Liver (tissue), 8 donors: ENCODE measurements at regions not wholly inside any gene's neighbourhood (a gene's known extent, or its start where the extent isn't known, plus 50 kb on each side); places are given as distances from the start of the nearest gene placed in this dataset.

Source experiments
- DNase-seq: peaks from one replicate; pipeline ENCODE4 v3.0.0-alpha.2; 2017; ENCODE audit warnings: low spot score
- H3K27ac ChIP-seq, 2 donors: one replicate each; pipeline ENCODE4 v1.7.0; 2013; ENCODE audit warnings: inconsistent platforms in 2 of 2, low read length in 2 of 2, control low read depth in 1 of 2, low read depth in 1 of 2, mild to moderate bottlenecking in 1 of 2
- H3K27me3 ChIP-seq, 4 donors: one replicate each; pipeline versions ENCODE4 v1.6.1 to v1.7.0; 2013; ENCODE audit warnings: low read length in 3 of 4, inconsistent platforms in 1 of 4, mild to moderate bottlenecking in 1 of 4, moderate library complexity in 1 of 4; ENCODE audit not compliant: control insufficient read depth in 4 of 4, insufficient read depth in 4 of 4
- H3K36me3 ChIP-seq, 4 donors: one replicate each; pipeline versions ENCODE4 v1.6.1 to v1.7.0; 2013; ENCODE audit warnings: low read length in 3 of 4, mild to moderate bottlenecking in 3 of 4, low read depth in 1 of 4, moderate library complexity in 1 of 4; ENCODE audit not compliant: control insufficient read depth in 4 of 4, insufficient read depth in 3 of 4
- H3K4me1 ChIP-seq, 4 donors: one replicate each; pipeline versions ENCODE4 v1.6.1 to v1.7.0; 2013; ENCODE audit warnings: low read length in 3 of 4, mild to moderate bottlenecking in 3 of 4, moderate library complexity in 1 of 4; ENCODE audit not compliant: control insufficient read depth in 4 of 4, insufficient read depth in 4 of 4
- H3K4me3 ChIP-seq, 3 donors: one replicate each; pipeline versions ENCODE4 v1.6.1 to v1.7.0; 2013; ENCODE audit warnings: low read length in 3 of 3, control low read depth in 1 of 3, low read depth in 1 of 3, mild to moderate bottlenecking in 1 of 3
- H3K9ac ChIP-seq, 2 donors: one replicate each; pipeline ENCODE4 v1.7.0; 2013; ENCODE audit warnings: low read length in 2 of 2, mild to moderate bottlenecking in 2 of 2, moderate library complexity in 2 of 2, control low read depth in 1 of 2, low read depth in 1 of 2
- H3K9me3 ChIP-seq, 4 donors: one replicate each; pipeline versions ENCODE4 v1.6.1 to v1.7.0; 2013; ENCODE audit warnings: low read length in 3 of 4; ENCODE audit not compliant: control insufficient read depth in 4 of 4
- EGR1 ChIP-seq, 2 donors: IDR thresholded peaks; 2 replicates each; pipeline ENCODE4 v1.6.1; 2016 to 2018; ENCODE audit warnings: antibody characterized with exemption in 2 of 2, low read depth in 2 of 2
- FOXA1 ChIP-seq: IDR thresholded peaks from 2 replicates; pipeline ENCODE4 v1.6.1; 2016; ENCODE audit warnings: antibody characterized with exemption
- FOXA2 ChIP-seq: IDR thresholded peaks from 2 replicates; pipeline ENCODE4 v1.6.1; 2016; ENCODE audit warnings: antibody characterized with exemption
- GABPA ChIP-seq, 2 donors: IDR thresholded peaks in 1 of 2; conservative IDR thresholded peaks in 1 of 2; 2 replicates each; pipeline ENCODE4 v1.6.1; 2016; ENCODE audit warnings: antibody characterized with exemption in 2 of 2, mild to moderate bottlenecking in 1 of 2, moderate library complexity in 1 of 2
- HNF4A ChIP-seq, 2 donors: conservative IDR thresholded peaks; 2 replicates each; pipeline ENCODE4 v1.6.1; 2016; ENCODE audit warnings: antibody characterized with exemption in 2 of 2, mild to moderate bottlenecking in 2 of 2
- HNF4G ChIP-seq: IDR thresholded peaks from 2 replicates; pipeline ENCODE4 v1.6.1; 2016; ENCODE audit warnings: antibody characterized with exemption
- NR2F2 ChIP-seq: IDR thresholded peaks from 2 replicates; pipeline ENCODE4 v1.6.1; 2016; ENCODE audit warnings: antibody characterized with exemption
- RAD21 ChIP-seq, 2 donors: IDR thresholded peaks; 2 replicates each; pipeline ENCODE4 v1.6.1; 2016; ENCODE audit warnings: antibody characterized with exemption in 2 of 2, mild to moderate bottlenecking in 2 of 2
- RXRA ChIP-seq, 2 donors: IDR thresholded peaks; 2 replicates each; pipeline ENCODE4 v1.6.1; 2017 to 2018; ENCODE audit warnings: antibody characterized with exemption in 2 of 2, mild to moderate bottlenecking in 1 of 2
- SP1 ChIP-seq: IDR thresholded peaks from 2 replicates; pipeline ENCODE4 v1.6.1; 2018; ENCODE audit warnings: antibody characterized with exemption, mild to moderate bottlenecking
- TAF1 ChIP-seq: conservative IDR thresholded peaks from 2 replicates; pipeline ENCODE4 v1.6.1; 2016; ENCODE audit warnings: antibody characterized with exemption, mild to moderate bottlenecking
- WGBS: extraction: QIAGEN DNeasy Blood & Tissue Kit; methylation state at CpG from one replicate; pipeline ENCODE4 v1.1.7; 2013; 5-methylcytosine and 5-hydroxymethylcytosine counted together
- TF ChIP-seq, protein P1 (sequence below): IDR thresholded peaks from 2 replicates; pipeline ENCODE4 v1.6.1; 2016; ENCODE audit warnings: antibody characterized with exemption
- TF ChIP-seq, protein P2 (sequence below): fragments of 150-350 bp; IDR thresholded peaks from 2 replicates; pipeline ENCODE4 v1.5.1; 2017; ENCODE audit warnings: improper control_type of control experiment, low read depth, low read length; ENCODE audit not compliant: missing input control
- TF ChIP-seq, protein P3 (sequence below): IDR thresholded peaks from 2 replicates; pipeline ENCODE4 v1.6.1; 2016; ENCODE audit warnings: antibody characterized with exemption, mild to moderate bottlenecking
- TF ChIP-seq, protein P4 (sequence below): IDR thresholded peaks from 2 replicates; pipeline ENCODE4 v1.6.1; 2016; ENCODE audit warnings: antibody characterized with exemption
- donor health status: healthy.
- donor health status: healthy.
- donor health status: healthy.
- donor health status: healthy.
- donor health status: healthy.

DNA sequence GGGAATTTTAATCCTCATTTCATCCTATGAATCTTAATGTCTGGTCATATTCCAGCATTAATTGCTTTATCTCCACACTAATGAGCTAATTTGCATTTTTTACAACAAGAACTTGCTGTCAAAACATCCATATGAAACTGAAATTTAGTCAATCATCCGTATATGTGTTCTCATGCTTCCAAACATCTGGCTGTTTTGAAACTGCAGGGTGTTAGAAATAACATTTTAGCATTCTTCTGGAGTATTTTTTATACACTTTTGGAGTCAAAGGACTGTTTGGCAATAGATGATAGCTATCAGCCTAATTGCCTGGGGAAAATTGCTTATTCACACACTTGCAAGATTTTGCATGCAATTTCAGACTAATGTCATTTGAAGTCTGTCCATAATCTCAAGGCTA is 1639.3 kb downstream of the KCNT2 start:
- Histone ChIP-seq H3K36me3 (no peaks in the 10 kb centered on the region), H3K9me3 (no peaks in the 10 kb centered on the region), H3K4me1 (no peaks in the 10 kb centered on the region), H3K4me3 (no peak overlapping the region), H3K27me3 (no peaks in the 10 kb centered on the region), H3K9ac (no peak overlapping the region), H3K27ac (no peak overlapping the region)
- WGBS: 87% methylated on average over 1 of the region's 1 CpG
- no peak for DNase-seq
- TF ChIP-seq, protein P1, sequence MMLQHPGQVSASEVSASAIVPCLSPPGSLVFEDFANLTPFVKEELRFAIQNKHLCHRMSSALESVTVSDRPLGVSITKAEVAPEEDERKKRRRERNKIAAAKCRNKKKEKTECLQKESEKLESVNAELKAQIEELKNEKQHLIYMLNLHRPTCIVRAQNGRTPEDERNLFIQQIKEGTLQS: no peak
- TF ChIP-seq NR2F2 (no peak), SP1 (no peak), HNF4A (conservative IDR thresholded peaks at IDR 0.05) (no peak), RXRA (IDR thresholded peaks at IDR 0.05) (no peak), TAF1 (no peak)
- TF ChIP-seq, protein P2, sequence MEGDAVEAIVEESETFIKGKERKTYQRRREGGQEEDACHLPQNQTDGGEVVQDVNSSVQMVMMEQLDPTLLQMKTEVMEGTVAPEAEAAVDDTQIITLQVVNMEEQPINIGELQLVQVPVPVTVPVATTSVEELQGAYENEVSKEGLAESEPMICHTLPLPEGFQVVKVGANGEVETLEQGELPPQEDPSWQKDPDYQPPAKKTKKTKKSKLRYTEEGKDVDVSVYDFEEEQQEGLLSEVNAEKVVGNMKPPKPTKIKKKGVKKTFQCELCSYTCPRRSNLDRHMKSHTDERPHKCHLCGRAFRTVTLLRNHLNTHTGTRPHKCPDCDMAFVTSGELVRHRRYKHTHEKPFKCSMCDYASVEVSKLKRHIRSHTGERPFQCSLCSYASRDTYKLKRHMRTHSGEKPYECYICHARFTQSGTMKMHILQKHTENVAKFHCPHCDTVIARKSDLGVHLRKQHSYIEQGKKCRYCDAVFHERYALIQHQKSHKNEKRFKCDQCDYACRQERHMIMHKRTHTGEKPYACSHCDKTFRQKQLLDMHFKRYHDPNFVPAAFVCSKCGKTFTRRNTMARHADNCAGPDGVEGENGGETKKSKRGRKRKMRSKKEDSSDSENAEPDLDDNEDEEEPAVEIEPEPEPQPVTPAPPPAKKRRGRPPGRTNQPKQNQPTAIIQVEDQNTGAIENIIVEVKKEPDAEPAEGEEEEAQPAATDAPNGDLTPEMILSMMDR: no peak
- TF ChIP-seq, protein P3, sequence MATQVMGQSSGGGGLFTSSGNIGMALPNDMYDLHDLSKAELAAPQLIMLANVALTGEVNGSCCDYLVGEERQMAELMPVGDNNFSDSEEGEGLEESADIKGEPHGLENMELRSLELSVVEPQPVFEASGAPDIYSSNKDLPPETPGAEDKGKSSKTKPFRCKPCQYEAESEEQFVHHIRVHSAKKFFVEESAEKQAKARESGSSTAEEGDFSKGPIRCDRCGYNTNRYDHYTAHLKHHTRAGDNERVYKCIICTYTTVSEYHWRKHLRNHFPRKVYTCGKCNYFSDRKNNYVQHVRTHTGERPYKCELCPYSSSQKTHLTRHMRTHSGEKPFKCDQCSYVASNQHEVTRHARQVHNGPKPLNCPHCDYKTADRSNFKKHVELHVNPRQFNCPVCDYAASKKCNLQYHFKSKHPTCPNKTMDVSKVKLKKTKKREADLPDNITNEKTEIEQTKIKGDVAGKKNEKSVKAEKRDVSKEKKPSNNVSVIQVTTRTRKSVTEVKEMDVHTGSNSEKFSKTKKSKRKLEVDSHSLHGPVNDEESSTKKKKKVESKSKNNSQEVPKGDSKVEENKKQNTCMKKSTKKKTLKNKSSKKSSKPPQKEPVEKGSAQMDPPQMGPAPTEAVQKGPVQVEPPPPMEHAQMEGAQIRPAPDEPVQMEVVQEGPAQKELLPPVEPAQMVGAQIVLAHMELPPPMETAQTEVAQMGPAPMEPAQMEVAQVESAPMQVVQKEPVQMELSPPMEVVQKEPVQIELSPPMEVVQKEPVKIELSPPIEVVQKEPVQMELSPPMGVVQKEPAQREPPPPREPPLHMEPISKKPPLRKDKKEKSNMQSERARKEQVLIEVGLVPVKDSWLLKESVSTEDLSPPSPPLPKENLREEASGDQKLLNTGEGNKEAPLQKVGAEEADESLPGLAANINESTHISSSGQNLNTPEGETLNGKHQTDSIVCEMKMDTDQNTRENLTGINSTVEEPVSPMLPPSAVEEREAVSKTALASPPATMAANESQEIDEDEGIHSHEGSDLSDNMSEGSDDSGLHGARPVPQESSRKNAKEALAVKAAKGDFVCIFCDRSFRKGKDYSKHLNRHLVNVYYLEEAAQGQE: no peak
- TF ChIP-seq, protein P4, sequence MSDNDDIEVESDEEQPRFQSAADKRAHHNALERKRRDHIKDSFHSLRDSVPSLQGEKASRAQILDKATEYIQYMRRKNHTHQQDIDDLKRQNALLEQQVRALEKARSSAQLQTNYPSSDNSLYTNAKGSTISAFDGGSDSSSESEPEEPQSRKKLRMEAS: no peak

DNA sequence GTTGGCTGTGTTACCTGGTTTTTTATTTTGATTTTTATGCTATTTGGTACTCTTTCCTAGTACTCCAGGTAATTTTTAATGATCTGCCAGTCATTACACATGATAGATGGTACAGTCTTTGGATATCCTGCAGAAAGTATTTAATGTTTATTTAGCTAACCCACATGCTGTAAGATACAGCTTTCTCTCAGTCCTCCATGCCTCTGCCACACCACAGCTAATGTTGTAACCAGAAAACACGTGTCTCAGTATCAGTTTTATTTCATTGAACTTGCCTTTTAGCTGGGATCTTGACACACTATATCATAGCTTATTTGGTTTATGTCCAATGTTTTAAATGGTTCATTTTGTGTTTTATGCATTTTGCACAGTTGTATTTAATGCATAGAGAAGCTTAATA is 1648.4 kb downstream of the KCNT2 start:
- DNase-seq: no peak
- no peak overlapping the region for H3K4me3 ChIP-seq
- WGBS: 48% methylated on average over 1 of the region's 1 CpG
- H3K9me3 ChIP-seq: no peaks in the 10 kb centered on the region
- no peaks in the 10 kb centered on the region for H3K36me3 ChIP-seq
- H3K9ac ChIP-seq: no peak overlapping the region
- H3K27ac ChIP-seq: no peak overlapping the region
- TF ChIP-seq RAD21 (IDR thresholded peaks at IDR 0.05) (no peak), HNF4G (no peak), SP1 (no peak), FOXA2 (no peak), RXRA (IDR thresholded peaks at IDR 0.05) (no peak), GABPA (IDR thresholded peaks at IDR 0.05 in 1 of 2, conservative IDR thresholded peaks at IDR 0.05 in 1 of 2) (no peak), EGR1 (IDR thresholded peaks at IDR 0.05; ENCODE audit: low read depth in 2 of 2) (no peak), FOXA1 (no peak), NR2F2 (no peak)
- TF ChIP-seq, protein P3: no peak
- TF ChIP-seq, protein P4: no peak
- TF ChIP-seq, protein P2: no peak
- TF ChIP-seq, protein P1: no peak
- H3K4me1 ChIP-seq: no peaks in the 10 kb centered on the region
- no peaks in the 10 kb centered on the region for H3K27me3 ChIP-seq
